C4-2B (cell line): ENCODE measurements at regions not wholly inside any gene's neighbourhood (a gene's known extent, or its start where the extent isn't known, plus 50 kb on each side); places are given as distances from the start of the nearest gene placed in this dataset.

Experiments
- CTCF ChIP-seq: fragments of 450-650 bp; conservative IDR thresholded peaks from 2 replicates; pipeline ENCODE4 v1.5.1; 2017; ENCODE audit warnings: mild to moderate bottlenecking
- ZFX ChIP-seq: fragments of 450-650 bp; IDR thresholded peaks from 2 replicates; pipeline ENCODE4 v1.6.1; 2017

GRCh38 chr9:13705373-13705772, 425.9 kb upstream of the MPDZ start:
- no peak for TF ChIP-seq CTCF
- TF ChIP-seq ZFX, result no peak
